ENCODE measurements at regions not wholly inside any gene's neighbourhood (a gene's known extent, or its start where the extent isn't known, plus 50 kb on each side); places are given as distances from the start of the nearest gene placed in this dataset.

DNA sequence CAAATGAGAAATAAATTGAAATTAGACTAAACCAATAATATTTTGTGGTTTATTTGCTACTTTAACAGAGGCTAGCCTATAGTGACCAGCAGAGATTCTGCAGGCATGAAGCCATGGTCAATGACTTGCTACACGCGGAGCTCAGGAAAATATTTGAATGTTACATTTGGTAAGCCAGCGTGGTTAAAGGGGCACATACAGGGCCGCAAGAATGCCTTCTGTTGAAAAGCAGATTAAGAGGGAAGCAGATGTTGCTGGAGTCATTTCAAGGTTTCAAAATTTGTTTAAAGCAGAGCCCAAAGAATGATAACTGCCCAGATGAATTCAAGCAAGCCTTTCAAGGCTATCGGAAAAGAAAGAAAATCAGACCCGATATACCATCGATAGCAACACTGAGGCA, 294.3 kb upstream of the MAN1A1 start:
- no peak overlapping the region for H3K27ac ChIP-seq
- no peaks in the 10 kb centered on the region for H3K27me3 ChIP-seq
- DNase-seq = no peak
- H3K36me3 ChIP-seq = no peaks in the 10 kb centered on the region
- TF ChIP-seq, protein P1, sequence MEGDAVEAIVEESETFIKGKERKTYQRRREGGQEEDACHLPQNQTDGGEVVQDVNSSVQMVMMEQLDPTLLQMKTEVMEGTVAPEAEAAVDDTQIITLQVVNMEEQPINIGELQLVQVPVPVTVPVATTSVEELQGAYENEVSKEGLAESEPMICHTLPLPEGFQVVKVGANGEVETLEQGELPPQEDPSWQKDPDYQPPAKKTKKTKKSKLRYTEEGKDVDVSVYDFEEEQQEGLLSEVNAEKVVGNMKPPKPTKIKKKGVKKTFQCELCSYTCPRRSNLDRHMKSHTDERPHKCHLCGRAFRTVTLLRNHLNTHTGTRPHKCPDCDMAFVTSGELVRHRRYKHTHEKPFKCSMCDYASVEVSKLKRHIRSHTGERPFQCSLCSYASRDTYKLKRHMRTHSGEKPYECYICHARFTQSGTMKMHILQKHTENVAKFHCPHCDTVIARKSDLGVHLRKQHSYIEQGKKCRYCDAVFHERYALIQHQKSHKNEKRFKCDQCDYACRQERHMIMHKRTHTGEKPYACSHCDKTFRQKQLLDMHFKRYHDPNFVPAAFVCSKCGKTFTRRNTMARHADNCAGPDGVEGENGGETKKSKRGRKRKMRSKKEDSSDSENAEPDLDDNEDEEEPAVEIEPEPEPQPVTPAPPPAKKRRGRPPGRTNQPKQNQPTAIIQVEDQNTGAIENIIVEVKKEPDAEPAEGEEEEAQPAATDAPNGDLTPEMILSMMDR (IDR thresholded peaks at IDR 0.05) = no peak
- no peaks in the 10 kb centered on the region for H3K4me1 ChIP-seq
- H3K9ac ChIP-seq (ENCODE audit: low read depth in 2 of 2, low read length in 2 of 2) = no peak overlapping the region
- H3K9me3 ChIP-seq = no peaks in the 10 kb centered on the region
- intact Hi-C loops (cut with DNase I) = no loop called here
- no peak overlapping the region for H3K4me3 ChIP-seq

DNA sequence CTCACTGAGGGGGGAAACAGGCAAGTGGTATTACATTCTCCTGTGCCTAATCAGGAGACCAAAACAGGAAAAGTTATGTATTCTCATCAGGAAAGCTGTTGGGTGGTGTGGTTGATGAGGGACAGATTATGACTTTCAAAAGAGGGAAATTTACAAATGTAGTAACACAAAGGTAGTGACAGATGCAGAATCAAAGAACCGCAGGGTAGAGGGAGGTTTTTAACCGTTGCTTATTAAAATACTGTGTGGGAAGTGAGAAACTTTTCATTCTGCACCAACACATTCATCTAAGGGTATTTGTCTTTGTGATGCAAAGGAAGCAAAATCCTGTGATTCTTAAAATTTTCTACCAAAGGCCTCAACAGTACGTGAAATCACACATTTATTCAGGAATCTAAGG, 288.2 kb upstream of the MAN1A1 start:
- intact Hi-C loops (cut with DNase I) = no loop called here
- Histone ChIP-seq H3K4me1 (no peaks in the 10 kb centered on the region), H3K27me3 (no peaks in the 10 kb centered on the region), H3K27ac (no peak overlapping the region), H3K9me3 (no peaks in the 10 kb centered on the region), H3K4me3 (no peak overlapping the region), H3K36me3 (no peaks in the 10 kb centered on the region), H3K9ac (ENCODE audit: low read depth in 2 of 2, low read length in 2 of 2) (no peak overlapping the region)
- no peak for DNase-seq
- TF ChIP-seq, protein P1 (IDR thresholded peaks at IDR 0.05) = no peak

DNA sequence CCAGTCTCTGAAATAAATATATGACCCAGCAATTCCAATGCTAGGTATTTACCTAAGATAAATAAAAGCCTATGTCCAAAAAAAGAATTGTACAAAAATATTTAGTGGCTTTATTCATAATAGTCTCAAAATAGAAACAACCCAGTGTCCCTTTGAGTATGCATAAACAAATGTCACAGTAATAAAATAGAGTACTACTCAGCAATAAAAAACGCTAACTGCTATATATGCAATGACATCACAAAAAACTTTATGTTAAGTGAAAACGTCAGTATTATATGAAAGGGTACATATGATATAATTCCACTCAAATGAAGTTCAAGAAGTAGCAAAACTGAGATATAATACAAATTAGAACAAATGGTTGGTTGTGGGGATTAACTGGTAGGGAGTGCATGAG, 286.5 kb upstream of the MAN1A1 start:
- no peak overlapping the region for H3K27ac ChIP-seq
- no peaks in the 10 kb centered on the region for H3K9me3 ChIP-seq
- no peak overlapping the region for H3K9ac ChIP-seq (ENCODE audit: low read depth in 2 of 2, low read length in 2 of 2)
- no peak overlapping the region for H3K4me3 ChIP-seq
- TF ChIP-seq, protein P1 (IDR thresholded peaks at IDR 0.05) = no peak
- no peaks in the 10 kb centered on the region for H3K36me3 ChIP-seq
- intact Hi-C loops (cut with DNase I) = no loop called here
- DNase-seq = no peak
- H3K4me1 ChIP-seq = no peaks in the 10 kb centered on the region
- H3K27me3 ChIP-seq = no peaks in the 10 kb centered on the region

DNA sequence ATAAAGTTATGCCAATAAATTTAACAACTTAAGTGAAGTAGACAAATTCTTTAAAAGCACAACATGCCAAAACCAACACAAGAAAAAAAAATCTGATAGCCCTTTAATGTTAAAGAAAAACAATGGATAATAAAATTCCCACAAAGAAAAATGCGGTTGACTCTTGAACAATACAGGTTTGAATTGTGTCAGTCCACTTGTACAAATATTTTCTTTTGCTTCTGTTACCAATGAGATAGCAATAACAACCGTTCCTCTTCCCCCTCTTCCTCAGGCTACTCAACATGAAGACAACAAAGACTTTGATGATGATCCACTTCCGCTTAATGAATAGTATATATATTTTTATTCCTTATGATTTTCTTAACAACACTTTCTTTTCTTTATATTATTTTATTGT, 283.9 kb upstream of the MAN1A1 start:
- Histone ChIP-seq H3K27ac (no peak overlapping the region), H3K4me1 (no peaks in the 10 kb centered on the region), H3K36me3 (no peaks in the 10 kb centered on the region), H3K9me3 (no peaks in the 10 kb centered on the region), H3K9ac (ENCODE audit: low read depth in 2 of 2, low read length in 2 of 2) (no peak overlapping the region), H3K4me3 (no peak overlapping the region), H3K27me3 (no peaks in the 10 kb centered on the region)
- no peak for DNase-seq
- TF ChIP-seq, protein P1 (IDR thresholded peaks at IDR 0.05) = no peak
- intact Hi-C loops (cut with DNase I) = no loop called here

DNA sequence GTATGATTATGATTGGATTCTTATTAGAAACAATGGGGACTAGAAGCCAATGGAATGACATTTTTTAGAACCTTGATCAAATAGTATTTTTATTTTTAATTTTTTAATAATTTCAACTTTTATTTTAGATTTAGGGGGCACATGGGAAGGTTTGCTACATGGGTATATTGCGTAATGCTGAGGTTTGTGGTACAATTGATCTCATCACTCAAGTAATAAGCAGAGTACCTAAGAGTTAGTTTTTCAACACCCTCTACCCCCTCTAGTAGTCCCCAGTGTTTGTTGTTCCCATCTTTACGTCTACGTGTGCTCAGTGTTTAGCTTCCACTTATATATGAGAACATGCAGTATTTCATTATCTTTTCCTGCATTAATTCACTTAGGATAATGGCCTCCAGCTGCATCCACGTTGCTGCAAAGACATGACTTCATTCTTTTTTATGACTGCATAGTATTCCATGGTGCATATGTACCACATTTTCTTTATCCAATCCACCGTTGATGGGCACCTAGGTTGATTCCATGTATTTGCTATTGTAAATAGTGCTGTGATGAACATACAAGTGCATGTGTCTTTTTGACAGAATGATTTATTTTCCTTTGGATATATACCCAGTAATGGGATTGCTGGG, 281.1 kb upstream of the MAN1A1 start:
- H3K9me3 ChIP-seq = no peaks in the 10 kb centered on the region
- intact Hi-C loops (cut with DNase I) = no loop called here
- TF ChIP-seq, protein P1 (IDR thresholded peaks at IDR 0.05) = no peak
- no peaks in the 10 kb centered on the region for H3K36me3 ChIP-seq
- no peak for DNase-seq
- no peak overlapping the region for H3K4me3 ChIP-seq
- no peak overlapping the region for H3K9ac ChIP-seq (ENCODE audit: low read depth in 2 of 2, low read length in 2 of 2)
- H3K4me1 ChIP-seq = no peaks in the 10 kb centered on the region
- no peak overlapping the region for H3K27ac ChIP-seq
- H3K27me3 ChIP-seq = no peaks in the 10 kb centered on the region

Measured in colonic mucosa (tissue), 4 donors.